Common myeloid progenitor, CD34-positive (primary cell): ENCODE measurements at regions not wholly inside any gene's neighbourhood (a gene's known extent, or its start where the extent isn't known, plus 50 kb on each side); places are given as distances from the start of the nearest gene placed in this dataset.
A peak's percentile ranks its signal among the peaks of the same experiment; 100 is the strongest.
"Not testable (repeated sequence)": the region's sequence is repeated elsewhere in the genome, so short reads cannot be mapped to it uniquely, and the experiment has no call there.

Experiments used
- CTCF ChIA-PET: fragments of 350-600 bp; sonication (Branson Sonifier 250); formaldehyde crosslinking; loops from one replicate; lab custom pipeline; 2021; ENCODE audit warnings: antibody characterized with exemption; lab: Charles Lee
- POLR2A ChIA-PET: fragments of 350-600 bp; sonication (Branson Sonifier 250); formaldehyde crosslinking; loops from one replicate; lab custom pipeline; 2021; ENCODE audit warnings: antibody characterized with exemption; lab: Charles Lee
- DNase-seq, 3 donors: peaks; one replicate each; pipeline versions ENCODE4 v3.0.0 to v3.0.0-alpha.2; 2013
- H3K27ac ChIP-seq, 2 experiments: 1 replicate in 1 of 2; 2 replicates in 1 of 2; pipeline ENCODE4 v1.7.0; 2013; ENCODE audit warnings: inconsistent platforms in 2 of 2, low read length in 2 of 2, mild to moderate bottlenecking in 2 of 2, low read depth in 1 of 2, moderate library complexity in 1 of 2; ENCODE audit not compliant: severe bottlenecking in 2 of 2, insufficient read depth in 1 of 2, poor library complexity in 1 of 2
- H3K27me3 ChIP-seq, 5 experiments: replicated peaks in 2 of 5; 1 replicate in 3 of 5; 2 replicates in 2 of 5; pipeline versions ENCODE4 v1.6.1 to v1.7.0; 2013; ENCODE audit warnings: low read length in 4 of 5, mild to moderate bottlenecking in 2 of 5, moderate library complexity in 2 of 5, inconsistent platforms in 1 of 5; ENCODE audit not compliant: insufficient read depth in 5 of 5, control insufficient read depth in 4 of 5
- H3K36me3 ChIP-seq, 4 experiments: 1 replicate in 2 of 4; 2 replicates in 2 of 4; pipeline versions ENCODE4 v1.6.1 to v1.7.0; 2013; ENCODE audit warnings: low read length in 3 of 4, control low read depth in 1 of 4, mild to moderate bottlenecking in 1 of 4; ENCODE audit not compliant: control insufficient read depth in 4 of 4, insufficient read depth in 4 of 4
- H3K4me1 ChIP-seq, 4 experiments: 1 replicate in 3 of 4; 2 replicates in 1 of 4; pipeline versions ENCODE4 v1.6.1 to v1.7.1; 2013; ENCODE audit warnings: low read length in 3 of 4, mild to moderate bottlenecking in 3 of 4, control low read depth in 1 of 4, inconsistent platforms in 1 of 4, moderate library complexity in 1 of 4; ENCODE audit not compliant: control insufficient read depth in 4 of 4, insufficient read depth in 4 of 4; ENCODE audit errors: control extremely low read depth in 1 of 4
- H3K4me3 ChIP-seq, 7 experiments: 1 replicate in 4 of 7; 2 replicates in 3 of 7; pipeline versions ENCODE4 v1.5.1 to v1.7.0; 2013; ENCODE audit warnings: mild to moderate bottlenecking in 7 of 7, low read length in 6 of 7, moderate library complexity in 6 of 7, inconsistent platforms in 2 of 7, low read depth in 2 of 7, control low read depth in 1 of 7; ENCODE audit not compliant: insufficient read depth in 4 of 7, control insufficient read depth in 1 of 7; ENCODE audit errors: extremely low read depth in 1 of 7
- H3K9me3 ChIP-seq, 5 experiments: 1 replicate in 4 of 5; 2 replicates in 1 of 5; pipeline versions ENCODE4 v1.6.1 to v1.7.1; 2013; ENCODE audit warnings: low read length in 4 of 5, mild to moderate bottlenecking in 2 of 5, inconsistent platforms in 1 of 5, low read depth in 1 of 5, moderate library complexity in 1 of 5; ENCODE audit not compliant: control insufficient read depth in 4 of 5, insufficient read depth in 2 of 5; ENCODE audit errors: control extremely low read depth in 1 of 5
- WGBS: methylation state at CpG from one replicate; pipeline ENCODE4 v1.1.5; 2013; ENCODE audit not compliant: insufficient coverage; 5-methylcytosine and 5-hydroxymethylcytosine counted together

DNA sequence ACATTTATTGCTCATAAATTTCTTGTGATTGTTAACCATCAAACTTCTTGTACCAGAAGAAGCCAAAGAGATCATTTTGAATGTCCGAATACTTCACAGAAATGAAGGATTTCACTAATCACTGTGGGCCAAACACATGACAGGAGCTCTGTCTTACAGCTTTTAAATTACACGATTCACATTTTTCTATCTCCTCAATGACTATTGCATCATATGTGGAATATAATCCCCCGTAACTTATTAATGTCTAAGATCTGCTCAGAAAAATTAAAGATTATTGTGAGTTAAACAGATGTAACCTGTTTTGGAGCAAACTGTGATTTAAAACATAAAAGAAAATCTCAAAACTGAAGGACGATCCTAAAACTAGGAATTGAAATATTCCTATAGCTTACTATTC is 645.2 kb upstream of the COX7C start:
- Histone ChIP-seq H3K4me3 (no peak overlapping the region), H3K27ac (no peak overlapping the region), H3K27me3 (no peaks in the 10 kb centered on the region), H3K36me3 (no peaks in the 10 kb centered on the region), H3K4me1 (no peaks in the 10 kb centered on the region), H3K9me3 (no peaks in the 10 kb centered on the region)
- CTCF ChIA-PET, result no interaction called here
- no peak for DNase-seq
- WGBS, result 100% methylated on average over 1 of the region's 4 CpGs
- POLR2A ChIA-PET, result no interaction called here

DNA sequence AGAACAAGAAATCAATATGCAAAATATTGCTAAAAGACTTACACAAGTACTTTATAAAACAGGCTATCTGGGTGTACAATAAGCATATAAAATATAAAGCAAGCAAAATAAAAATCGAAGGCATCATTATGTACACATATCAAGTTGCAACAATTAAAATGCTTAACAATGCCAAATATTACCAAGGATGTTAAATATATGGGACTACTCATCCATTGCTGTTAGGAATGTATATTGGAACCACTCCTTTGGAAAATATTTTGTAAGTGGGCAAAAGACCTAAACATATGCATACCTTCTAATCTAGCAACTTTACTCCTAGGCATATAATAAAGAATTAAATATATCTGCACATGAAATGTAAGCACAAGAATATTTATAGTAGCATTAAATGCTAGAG is 632.6 kb upstream of the COX7C start:
- H3K4me3 ChIP-seq, result no peak overlapping the region
- no peaks in the 10 kb centered on the region for H3K36me3 ChIP-seq
- no CpG with 5 or more reads among the region's 1 CpG for WGBS
- no peaks in the 10 kb centered on the region for H3K27me3 ChIP-seq
- DNase-seq, result no peak
- no peaks in the 10 kb centered on the region for H3K9me3 ChIP-seq
- CTCF ChIA-PET, result no interaction called here
- H3K27ac ChIP-seq, result no peak overlapping the region
- POLR2A ChIA-PET, result no interaction called here
- no peaks in the 10 kb centered on the region for H3K4me1 ChIP-seq

DNA sequence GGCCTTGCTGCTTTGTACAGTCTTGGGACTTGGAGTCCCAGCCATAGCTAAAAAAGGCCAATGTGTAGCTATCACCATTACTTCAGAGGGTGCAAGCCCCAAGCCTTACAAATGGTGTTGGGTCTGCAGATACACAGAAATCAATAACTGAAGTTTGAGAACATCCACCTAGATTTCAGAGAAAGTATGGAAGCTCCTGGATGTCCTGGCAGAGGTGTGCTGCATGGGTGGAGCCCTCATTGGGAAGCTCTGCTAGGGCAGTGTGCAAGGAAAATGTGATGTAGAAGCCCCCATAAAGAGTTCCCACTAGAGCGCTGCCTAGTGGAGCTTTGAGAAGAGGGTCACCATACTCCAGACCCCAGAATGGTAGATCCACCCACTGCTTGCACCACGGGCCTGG is 626.7 kb upstream of the COX7C start:
- ChIA-PET CTCF (no interaction called here), POLR2A (no interaction called here)
- peaks cover 0 to 5% (median 0%) of the 10 kb centered on the region in 5 experiments for H3K9me3 ChIP-seq
- H3K27ac ChIP-seq, result no peak overlapping the region
- no peak overlapping the region for H3K4me3 ChIP-seq
- no peak for DNase-seq
- no peaks in the 10 kb centered on the region for H3K27me3 ChIP-seq
- H3K4me1 ChIP-seq, result no peaks in the 10 kb centered on the region
- H3K36me3 ChIP-seq, result no peaks in the 10 kb centered on the region
- WGBS, result 96% methylated on average over 2 of the region's 2 CpGs

GRCh38 chr5:85994653-85995052 is 623.1 kb upstream of the COX7C start:
- POLR2A ChIA-PET, H3K9me3 ChIP-seq, H3K36me3 ChIP-seq, CTCF ChIA-PET, DNase-seq, H3K27ac ChIP-seq, H3K4me3 ChIP-seq, H3K4me1 ChIP-seq, H3K27me3 ChIP-seq: not testable (repeated sequence)
- WGBS, result 100% methylated on average over 2 of the region's 3 CpGs

- ChIA-PET CTCF (no interaction called here), POLR2A (no interaction called here)
- no peak for DNase-seq
- WGBS, result 50% methylated on average over 2 of the region's 2 CpGs
- no peak overlapping the region for H3K27ac ChIP-seq
- no peak overlapping the region for H3K4me3 ChIP-seq
- no peaks in the 10 kb centered on the region for H3K36me3 ChIP-seq
- no peaks in the 10 kb centered on the region for H3K27me3 ChIP-seq
- no peaks in the 10 kb centered on the region for H3K9me3 ChIP-seq
- no peaks in the 10 kb centered on the region for H3K4me1 ChIP-seq
Measured at GRCh38 chr5:85998656-85999055, 619.1 kb upstream of the COX7C start.

- peaks cover 0 to 5% (median 0%) of the 10 kb centered on the region in 5 experiments for H3K9me3 ChIP-seq
- H3K4me3 ChIP-seq, result no peak overlapping the region
- H3K4me1 ChIP-seq, result no peaks in the 10 kb centered on the region
- 100% methylated on average over 2 of the region's 2 CpGs for WGBS
- no peaks in the 10 kb centered on the region for H3K36me3 ChIP-seq
- no peaks in the 10 kb centered on the region for H3K27me3 ChIP-seq
- ChIA-PET POLR2A (no interaction called here), CTCF (no interaction called here)
- DNase-seq, result peak in 1 of 3 donors; percentile 2
- no peak overlapping the region for H3K27ac ChIP-seq
Measured at GRCh38 chr5:86008293-86008692, 609.4 kb upstream of the COX7C start.

GRCh38 chr5:86008704-86009103 is 609.0 kb upstream of the COX7C start:
- DNase-seq, result no peak
- CTCF ChIA-PET, result no interaction called here
- POLR2A ChIA-PET, result no interaction called here

More at GRCh38 chr5:86008704-86009103, 609.0 kb upstream of the COX7C start:
- H3K36me3 ChIP-seq, result no peaks in the 10 kb centered on the region
- H3K4me1 ChIP-seq, result no peaks in the 10 kb centered on the region
- WGBS, result 94% methylated on average over 2 of the region's 3 CpGs
- H3K9me3 ChIP-seq, result peaks cover 0 to 5% (median 0%) of the 10 kb centered on the region in 5 experiments
- H3K4me3 ChIP-seq, result no peak overlapping the region
- H3K27me3 ChIP-seq, result no peaks in the 10 kb centered on the region
- H3K27ac ChIP-seq, result no peak overlapping the region
